ENCODE measurements at regions not wholly inside any gene's neighbourhood (a gene's known extent, or its start where the extent isn't known, plus 50 kb on each side); places are given as distances from the start of the nearest gene placed in this dataset.
"Not testable (repeated sequence)": the region's sequence is repeated elsewhere in the genome, so short reads cannot be mapped to it uniquely, and the experiment has no call there.

- no peak for DNase-seq (ENCODE audit: low read depth)
These were observed 507.1 kb downstream of the CENPC start for GRCh38 chr4:67038228-67038566.

- no peak for DNase-seq (ENCODE audit: low read depth)
These were observed 507.6 kb downstream of the CENPC start for GRCh38 chr4:67037504-67038227.

- no peak for DNase-seq (ENCODE audit: low read depth)
These were observed 508.5 kb downstream of the CENPC start for GRCh38 chr4:67036791-67037190.

GRCh38 chr4:67035986-67036385 lies 509.3 kb downstream of the CENPC start:
- DNase-seq (ENCODE audit: low read depth) = no peak

- no peak for DNase-seq (ENCODE audit: low read depth)
These were observed 509.8 kb downstream of the CENPC start for GRCh38 chr4:67035501-67035900.

GRCh38 chr4:67030636-67031035 lies 514.7 kb downstream of the CENPC start:
- no peak for DNase-seq (ENCODE audit: low read depth)

GRCh38 chr4:67020438-67020797 lies 524.9 kb downstream of the CENPC start:
- no peak for DNase-seq (ENCODE audit: low read depth)

- no peak for DNase-seq (ENCODE audit: low read depth)
These were observed 525.4 kb downstream of the CENPC start for GRCh38 chr4:67019686-67020437.

- DNase-seq (ENCODE audit: low read depth) = no peak
These were observed 530.7 kb downstream of the CENPC start for GRCh38 chr4:67014592-67014991.

GRCh38 chr4:67006791-67007190 lies 538.5 kb downstream of the CENPC start:
- DNase-seq (ENCODE audit: low read depth) = no peak

GRCh38 chr4:66991521-66991920 lies 553.8 kb downstream of the CENPC start:
- no peak for DNase-seq (ENCODE audit: low read depth)

- no peak for DNase-seq (ENCODE audit: low read depth)
These were observed 570.6 kb downstream of the CENPC start for GRCh38 chr4:66974665-66975064.

- no peak for DNase-seq (ENCODE audit: low read depth)
These were observed 573.2 kb downstream of the CENPC start for GRCh38 chr4:66972087-66972486.

- no peak for DNase-seq (ENCODE audit: low read depth)
These were observed 580.8 kb downstream of the CENPC start for GRCh38 chr4:66964467-66964866.

- DNase-seq (ENCODE audit: low read depth) = no peak
These were observed 582.2 kb downstream of the CENPC start for GRCh38 chr4:66963084-66963483.

- DNase-seq (ENCODE audit: low read depth) = no peak
These were observed 586.1 kb downstream of the CENPC start for GRCh38 chr4:66959207-66959606.

- DNase-seq (ENCODE audit: low read depth) = no peak
These were observed 588.5 kb downstream of the CENPC start for GRCh38 chr4:66956852-66957251.

- DNase-seq (ENCODE audit: low read depth) = no peak
These were observed 588.9 kb downstream of the CENPC start for GRCh38 chr4:66956426-66956825.

- DNase-seq (ENCODE audit: low read depth) = no peak
These were observed 589.5 kb downstream of the CENPC start for GRCh38 chr4:66955784-66956183.

- DNase-seq (ENCODE audit: low read depth) = no peak
These were observed 595.9 kb downstream of the CENPC start for GRCh38 chr4:66949419-66949818.

GRCh38 chr4:66946761-66947160 lies 598.5 kb downstream of the CENPC start:
- no peak for DNase-seq (ENCODE audit: low read depth)

- no peak for DNase-seq (ENCODE audit: low read depth)
These were observed 602.2 kb downstream of the CENPC start for GRCh38 chr4:66943112-66943511.

- not testable (repeated sequence) for DNase-seq (ENCODE audit: low read depth)
These were observed 613.3 kb downstream of the CENPC start for GRCh38 chr4:66931981-66932380.

- no peak for DNase-seq (ENCODE audit: low read depth)
These were observed 615.1 kb downstream of the CENPC start for GRCh38 chr4:66930206-66930605.

Data from T follicular helper cell (primary cell).